22Rv1 (cell line): ENCODE measurements at regions not wholly inside any gene's neighbourhood (a gene's known extent, or its start where the extent isn't known, plus 50 kb on each side); places are given as distances from the start of the nearest gene placed in this dataset.

Experiments
- H3K27ac ChIP-seq: fragments of 450-650 bp; 2 replicates; pipeline ENCODE4 v1.5.1; 2017
- CTCF ChIP-seq: fragments of 450-650 bp; IDR thresholded peaks from 2 replicates; pipeline ENCODE4 v1.5.1; 2017; ENCODE audit warnings: mild to moderate bottlenecking
- ZFX ChIP-seq: fragments of 450-650 bp; IDR thresholded peaks from 2 replicates; pipeline ENCODE4 v1.6.1; 2017; ENCODE audit warnings: antibody characterized with exemption, borderline replicate concordance

- TF ChIP-seq CTCF (no peak), ZFX (no peak)
- no peak overlapping the region for H3K27ac ChIP-seq
Observed at GRCh38 chr14:87286826-87287225, 706.2 kb downstream of the GALC start.

DNA sequence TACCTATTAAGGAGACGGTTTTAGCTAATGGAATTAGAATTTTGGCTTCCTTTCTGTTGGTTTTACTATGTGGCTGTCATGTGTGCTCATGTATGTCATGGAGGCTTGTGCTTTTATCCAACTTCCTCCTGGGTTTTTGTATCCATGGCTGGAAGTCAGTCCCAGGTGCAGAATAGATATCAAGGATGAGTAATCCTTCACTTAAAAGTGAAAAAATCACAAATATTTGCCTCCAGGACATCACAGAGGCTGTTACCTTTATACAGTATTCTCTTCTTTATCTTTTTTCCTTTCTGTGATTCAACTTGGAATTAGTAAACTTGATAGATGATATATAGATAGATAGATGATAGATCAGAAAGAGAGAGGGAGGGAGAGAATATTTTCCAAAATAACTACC is 706.8 kb downstream of the GALC start:
- TF ChIP-seq CTCF (no peak), ZFX (no peak)
- no peak overlapping the region for H3K27ac ChIP-seq

DNA sequence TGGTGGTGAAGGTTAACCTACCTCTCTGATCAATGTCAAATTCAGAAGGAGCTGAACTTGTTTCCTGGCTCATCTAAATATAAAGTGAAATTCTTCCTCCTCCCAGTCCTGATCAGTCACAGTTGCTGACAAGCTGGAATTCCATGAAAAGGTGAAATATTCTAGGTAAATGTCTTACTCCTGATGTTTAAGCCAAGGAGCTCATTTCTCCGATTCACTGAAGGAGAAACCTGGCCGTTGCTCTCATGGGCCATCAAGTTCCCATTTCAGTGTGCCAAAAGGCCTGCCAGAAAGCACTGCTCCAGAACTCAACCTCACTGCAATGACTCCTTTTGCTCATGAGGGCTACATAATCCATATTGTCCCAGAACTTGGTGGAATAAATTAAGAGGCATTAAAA is 707.5 kb downstream of the GALC start:
- TF ChIP-seq ZFX (no peak), CTCF (no peak)
- no peak overlapping the region for H3K27ac ChIP-seq

DNA sequence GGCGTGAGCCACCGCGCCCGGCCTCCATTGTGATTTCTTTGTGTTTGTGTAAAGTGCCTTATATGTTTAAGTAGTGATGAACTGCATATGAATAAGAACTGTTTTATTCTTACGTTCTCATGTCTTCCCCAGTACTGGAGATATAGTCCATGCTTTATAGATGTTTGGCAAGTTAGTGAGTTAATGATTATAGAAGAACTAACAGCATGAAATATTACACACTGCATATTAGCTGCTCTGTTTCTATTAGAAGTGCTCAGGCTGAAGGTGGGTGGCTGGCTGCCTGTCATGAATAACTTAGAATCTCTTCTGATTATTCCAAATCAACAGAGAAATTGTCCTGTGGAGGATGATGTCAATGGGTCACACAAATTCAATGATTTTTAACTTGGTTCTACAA is 709.4 kb downstream of the GALC start:
- TF ChIP-seq ZFX (no peak), CTCF (no peak)

DNA sequence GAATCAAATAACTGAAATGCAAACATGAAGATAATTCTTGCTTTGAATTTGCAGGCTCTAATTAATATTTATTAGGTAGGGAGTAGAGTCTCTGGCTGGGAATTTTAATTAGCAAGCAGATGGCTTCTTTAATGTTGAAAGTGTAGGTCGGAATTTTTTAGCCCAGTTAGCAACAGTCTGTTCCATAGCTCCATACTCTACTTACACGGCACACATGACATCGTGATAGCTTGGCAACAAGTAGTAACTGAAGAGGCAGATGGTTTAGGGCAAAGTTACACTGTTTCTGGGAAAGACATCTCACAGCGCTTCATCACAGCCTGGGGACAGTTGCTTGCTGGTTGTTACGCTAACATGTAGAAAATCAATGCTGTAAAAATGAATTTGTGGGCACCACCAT is 710.7 kb downstream of the GALC start:
- TF ChIP-seq ZFX (no peak), CTCF (no peak)

More for the DNA sequence above, 709.4 kb downstream of the GALC start:
- no peak overlapping the region for H3K27ac ChIP-seq

DNA sequence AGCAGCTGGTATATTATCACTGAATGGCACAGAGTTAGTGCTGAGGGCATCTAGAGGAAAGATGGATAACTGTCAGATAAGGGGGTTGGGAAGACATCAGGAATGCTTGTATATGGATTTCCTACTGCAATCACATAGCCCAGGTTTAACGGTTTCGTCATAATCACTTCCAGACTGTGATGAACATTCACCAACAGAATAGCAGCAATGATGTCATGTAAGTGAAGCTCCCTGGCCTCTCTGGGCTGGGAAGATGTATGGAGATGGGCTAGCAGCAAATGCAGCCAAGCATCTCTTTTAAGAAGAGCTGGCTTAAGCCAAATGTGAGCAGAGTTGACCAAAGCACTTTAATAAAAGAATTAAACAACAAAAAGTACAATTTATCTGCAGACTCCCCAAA is 714.6 kb downstream of the GALC start:
- no peak for TF ChIP-seq CTCF
- TF ChIP-seq ZFX, result no peak
- H3K27ac ChIP-seq, result no peak overlapping the region

More for the DNA sequence above, 710.7 kb downstream of the GALC start:
- H3K27ac ChIP-seq, result no peak overlapping the region

- H3K27ac ChIP-seq, result no peak overlapping the region
- TF ChIP-seq ZFX (no peak), CTCF (no peak)
Observed at GRCh38 chr14:87271331-87271730, 721.7 kb downstream of the GALC start.
